GM18873 (cell line): ENCODE measurements at regions not wholly inside any gene's neighbourhood (a gene's known extent, or its start where the extent isn't known, plus 50 kb on each side); places are given as distances from the start of the nearest gene placed in this dataset.
"Not testable (repeated sequence)": the region's sequence is repeated elsewhere in the genome, so short reads cannot be mapped to it uniquely, and the experiment has no call there.

Experiments
- ATAC-seq: cut with Tn5 transposase; IDR thresholded peaks from one replicate; pipeline ENCODE4 v1.9.1; 2021; ENCODE audit warnings: mild to moderate bottlenecking, moderate library complexity, moderate number of reproducible peaks; ENCODE audit not compliant: unreplicated experiment, low FRiP score

DNA sequence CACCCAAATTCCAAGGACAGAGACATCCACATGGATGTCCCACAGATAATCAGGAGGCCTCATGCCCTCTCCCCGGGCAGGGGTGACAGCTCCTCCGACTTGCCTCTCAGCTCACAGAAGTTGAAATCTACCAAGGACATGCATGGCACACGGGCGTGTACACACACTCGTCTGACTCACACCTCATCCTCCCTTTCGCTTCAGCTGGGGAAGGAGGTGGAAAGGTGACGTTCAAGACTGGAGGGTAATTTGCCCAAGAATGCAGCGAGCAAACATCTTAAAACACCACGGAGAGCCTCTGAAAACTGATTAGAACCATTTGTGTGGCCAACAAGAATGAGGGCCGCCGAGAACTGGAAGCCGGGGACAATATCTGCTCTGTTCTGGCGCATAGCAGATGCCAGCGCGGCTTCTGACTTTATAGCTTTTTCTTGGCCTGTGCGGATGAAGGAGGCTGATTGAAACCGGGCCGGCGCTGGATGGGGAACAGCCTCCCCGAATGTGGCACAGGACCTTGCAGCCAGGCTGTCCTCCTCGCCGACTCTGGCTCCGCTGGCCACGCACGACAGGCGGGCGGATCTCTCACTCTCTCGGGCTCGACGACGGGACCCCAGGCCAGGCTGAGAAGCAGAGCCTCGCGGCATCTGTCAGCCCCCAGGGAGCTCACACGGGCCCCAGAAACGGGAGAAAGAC, 100.9 kb downstream of the C16orf95 start:
- ATAC-seq, result no peak

DNA sequence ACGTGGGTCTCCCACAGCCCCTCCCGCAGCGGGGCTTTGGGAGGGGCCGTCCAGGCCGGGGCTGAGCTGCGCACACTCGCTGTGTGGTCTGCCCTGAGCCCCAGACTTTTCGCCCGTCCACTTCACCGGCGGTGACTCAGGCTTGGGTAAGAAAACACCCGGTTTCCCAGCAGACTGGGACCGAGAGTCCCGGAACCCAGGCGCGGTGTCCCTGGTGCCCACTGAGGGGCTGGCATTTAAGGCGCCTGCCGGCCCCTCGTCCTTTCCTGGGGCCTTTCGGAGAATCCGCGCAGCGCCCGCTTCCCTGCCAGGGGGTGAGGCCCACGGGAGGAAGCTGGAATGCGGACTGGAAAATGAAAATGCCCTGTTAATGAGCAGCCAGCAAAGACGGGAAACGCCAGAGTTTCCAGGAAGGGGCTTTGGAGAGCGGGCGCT, 100.3 kb downstream of the C16orf95 start:
- ATAC-seq, result no peak

DNA sequence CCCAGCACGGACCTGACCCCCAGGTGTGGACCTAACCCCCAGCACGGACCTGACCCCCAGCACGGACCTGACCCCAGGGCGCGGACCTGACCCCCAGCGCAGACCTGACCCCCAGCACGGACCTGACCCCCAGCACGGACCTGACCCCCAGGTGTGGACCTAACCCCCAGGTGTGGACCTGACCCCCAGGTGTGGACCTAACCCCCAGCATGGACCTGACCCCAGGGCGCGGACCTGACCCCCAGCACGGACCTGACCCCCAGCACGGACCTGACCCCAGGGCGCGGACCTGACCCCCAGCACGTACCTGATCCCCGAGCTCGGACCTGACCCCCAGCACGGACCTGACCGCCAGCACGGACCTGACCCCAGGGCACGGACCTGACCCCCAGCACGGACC, 99.4 kb downstream of the C16orf95 start:
- ATAC-seq, result not testable (repeated sequence)

- no peak for ATAC-seq
Observed at GRCh38 chr16:87218281-87219055, 98.7 kb downstream of the C16orf95 start.

- ATAC-seq, result no peak
Observed at GRCh38 chr16:87219287-87219909, 97.8 kb downstream of the C16orf95 start.

DNA sequence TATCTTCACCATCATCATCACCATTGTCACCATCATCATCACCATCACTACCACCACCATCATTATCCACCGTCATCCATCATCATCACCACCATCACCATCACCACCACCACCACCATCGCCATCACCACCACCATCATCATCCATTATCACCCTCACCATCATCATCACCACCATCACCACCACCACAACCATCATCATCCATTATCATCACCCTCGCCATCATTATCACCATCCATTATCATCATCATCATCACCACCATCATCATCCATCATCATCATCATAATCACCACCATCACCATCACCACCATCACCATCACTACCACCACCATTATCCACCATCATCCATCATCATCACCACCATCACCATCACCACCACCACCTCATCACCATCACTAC, 95.6 kb downstream of the C16orf95 start:
- no peak for ATAC-seq

- no peak for ATAC-seq
Observed at GRCh38 chr16:87222335-87222734, 94.9 kb downstream of the C16orf95 start.

DNA sequence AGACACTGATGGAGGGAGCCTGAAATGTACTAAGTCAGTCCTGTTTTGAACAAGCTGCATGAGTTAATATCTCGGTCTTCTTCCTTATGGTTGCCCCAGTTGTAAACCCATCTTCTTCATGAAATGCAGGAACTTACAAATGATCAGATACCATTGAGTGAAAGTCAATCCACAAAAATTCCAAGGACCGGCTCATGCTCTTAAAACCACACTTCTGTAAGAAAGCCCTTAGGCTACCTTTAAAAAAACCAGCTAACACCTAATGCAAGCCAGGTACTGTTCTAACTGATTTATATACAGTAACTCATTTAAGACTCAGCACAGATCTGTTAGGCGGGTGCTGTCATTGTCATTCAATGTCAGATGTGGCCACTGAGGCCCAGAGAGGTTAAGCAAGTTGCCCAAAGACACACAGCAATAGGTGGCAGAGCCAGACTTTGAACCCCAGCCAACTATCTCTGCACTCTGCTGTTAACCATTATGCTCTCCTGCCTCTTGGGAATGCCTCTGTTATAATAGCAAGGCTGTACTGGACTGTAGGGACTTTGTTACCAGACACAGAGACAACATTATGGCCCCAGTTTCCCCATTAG, 93.4 kb downstream of the C16orf95 start:
- no peak for ATAC-seq

DNA sequence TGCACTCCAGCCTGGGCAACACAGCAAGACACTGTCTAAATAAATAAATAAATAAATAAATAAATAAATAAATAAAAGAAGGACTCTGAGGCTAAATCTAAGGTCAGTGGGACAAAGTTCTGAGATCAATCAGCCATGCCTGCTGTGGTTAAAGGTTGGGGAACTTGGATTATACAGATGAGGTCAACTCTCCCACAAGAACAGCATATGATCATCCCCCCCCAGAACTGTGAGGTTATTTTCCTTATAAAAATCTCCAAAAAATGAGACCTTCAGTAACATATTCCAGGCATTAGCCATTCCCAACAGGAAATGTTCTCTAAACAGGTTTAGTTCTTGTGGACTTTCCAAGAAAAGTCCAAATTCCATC, 90.3 kb downstream of the C16orf95 start:
- ATAC-seq, result no peak

DNA sequence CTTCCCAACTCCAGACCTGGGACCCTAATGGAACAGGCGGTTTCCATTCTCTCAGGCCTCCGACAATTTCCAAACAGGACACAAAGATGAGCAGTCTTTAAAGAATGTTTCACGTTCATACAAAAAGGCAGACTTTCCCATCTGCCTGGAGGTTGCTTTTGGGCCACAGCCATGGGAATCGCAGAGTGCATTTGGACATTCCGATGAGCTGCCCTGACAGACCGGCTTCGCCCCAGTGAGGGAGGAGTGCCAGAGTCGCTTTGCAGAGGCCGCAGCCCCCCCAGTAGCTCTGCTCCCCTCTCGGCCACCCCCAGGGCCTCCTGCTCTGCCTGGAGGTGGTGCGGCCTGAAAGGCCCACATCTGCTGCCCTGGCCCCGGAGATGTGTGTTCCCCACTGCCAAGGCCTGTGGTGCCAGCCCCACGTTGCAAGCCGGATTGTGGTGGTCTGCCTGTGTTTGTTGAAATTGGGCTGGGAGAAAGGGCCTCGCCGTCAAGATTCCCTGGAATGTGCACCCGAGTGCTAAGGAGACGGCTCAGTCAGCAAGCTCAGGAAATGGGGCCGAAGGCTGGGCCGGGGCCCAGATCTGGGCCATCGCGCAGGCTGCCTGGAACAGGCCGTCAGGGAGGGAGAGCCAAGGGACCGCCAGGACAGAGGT, 89.8 kb downstream of the C16orf95 start:
- ATAC-seq, result no peak

DNA sequence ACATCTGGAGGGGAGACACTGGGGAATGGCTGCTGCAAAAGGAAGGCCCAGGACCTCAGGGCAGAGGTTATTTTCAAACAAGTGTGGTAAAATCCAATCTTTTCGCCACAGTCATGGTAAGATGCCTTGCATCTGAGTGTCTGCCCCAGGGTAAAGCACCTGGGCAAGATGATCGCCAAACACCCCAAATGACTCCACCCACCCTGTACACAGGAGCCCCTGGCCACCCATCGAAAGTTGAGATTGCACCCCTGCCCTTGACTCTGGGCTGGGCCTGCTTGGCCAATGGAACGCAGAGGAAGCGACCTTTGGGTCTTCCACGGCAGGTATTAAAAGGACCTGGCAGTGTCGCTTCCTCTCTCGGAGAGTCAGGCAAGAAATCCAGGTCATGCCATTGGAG, 88.8 kb downstream of the C16orf95 start:
- ATAC-seq, result no peak

DNA sequence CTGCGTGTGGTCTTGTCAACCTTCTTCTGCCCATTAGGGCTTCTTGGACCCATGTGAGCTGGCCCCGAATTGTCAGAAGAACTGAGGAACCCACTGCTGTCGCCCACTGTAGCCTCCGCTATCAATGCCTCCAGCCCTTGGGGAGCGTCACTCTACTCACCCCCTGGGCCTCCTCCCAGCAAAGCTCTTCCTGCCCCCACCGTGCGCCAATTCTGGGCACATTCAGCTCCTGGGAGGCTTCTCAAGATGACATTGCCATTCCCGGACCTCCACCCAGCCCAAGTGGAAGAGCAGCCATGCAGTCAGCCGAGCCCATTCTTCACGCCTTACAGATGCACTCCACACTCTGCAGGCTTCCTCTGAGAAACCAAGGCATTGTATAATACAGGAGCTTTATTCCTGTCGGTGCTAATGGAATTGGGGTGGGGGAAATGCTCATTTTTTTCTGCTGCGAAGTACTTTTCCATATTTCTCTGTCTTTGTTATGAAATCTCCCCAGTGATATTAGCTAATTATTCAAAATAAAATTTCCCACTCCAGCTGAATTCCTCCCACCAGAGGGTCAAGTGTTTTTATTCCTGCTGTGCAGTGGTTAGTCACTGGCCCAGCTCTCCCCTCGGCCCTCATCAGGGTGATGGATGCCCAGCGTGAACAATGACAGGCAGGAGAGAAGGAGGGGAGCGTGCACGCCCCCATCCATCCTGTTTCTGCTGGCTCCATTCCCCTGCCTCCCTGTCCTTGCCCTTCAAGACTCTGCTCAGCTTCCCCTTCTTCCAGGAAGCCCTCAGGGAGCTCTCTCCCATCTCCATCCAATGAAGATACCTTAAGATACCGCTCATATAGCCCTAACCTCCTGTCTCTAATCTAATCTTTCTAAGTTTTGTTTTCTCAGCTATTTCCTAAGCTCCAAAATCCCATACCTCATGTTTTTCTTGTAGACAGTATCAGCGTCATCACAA, 87.7 kb downstream of the C16orf95 start:
- ATAC-seq, result no peak

GRCh38 chr16:87230571-87230970, 86.6 kb downstream of the C16orf95 start:
- no peak for ATAC-seq

GRCh38 chr16:87231295-87231694, 85.9 kb downstream of the C16orf95 start:
- no peak for ATAC-seq

DNA sequence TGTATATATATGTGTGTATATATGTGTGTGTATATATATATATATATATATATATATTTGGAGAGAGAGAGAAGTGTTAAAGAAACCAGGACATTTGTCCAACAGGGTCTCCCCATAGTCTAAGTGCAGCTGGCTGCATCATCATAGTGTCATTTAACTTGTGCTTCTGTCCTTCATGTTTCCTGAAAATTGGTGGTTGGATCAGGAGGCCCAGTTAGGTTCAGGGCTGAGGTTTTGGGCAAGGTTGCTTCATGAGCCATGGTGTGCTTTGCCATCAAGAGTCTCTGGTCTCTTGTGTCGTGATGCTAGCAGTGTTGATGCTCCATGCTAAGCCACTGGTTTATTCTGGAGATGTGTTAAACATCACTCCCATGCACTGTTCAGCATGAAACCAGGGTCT, 85.3 kb downstream of the C16orf95 start:
- ATAC-seq, result no peak

DNA sequence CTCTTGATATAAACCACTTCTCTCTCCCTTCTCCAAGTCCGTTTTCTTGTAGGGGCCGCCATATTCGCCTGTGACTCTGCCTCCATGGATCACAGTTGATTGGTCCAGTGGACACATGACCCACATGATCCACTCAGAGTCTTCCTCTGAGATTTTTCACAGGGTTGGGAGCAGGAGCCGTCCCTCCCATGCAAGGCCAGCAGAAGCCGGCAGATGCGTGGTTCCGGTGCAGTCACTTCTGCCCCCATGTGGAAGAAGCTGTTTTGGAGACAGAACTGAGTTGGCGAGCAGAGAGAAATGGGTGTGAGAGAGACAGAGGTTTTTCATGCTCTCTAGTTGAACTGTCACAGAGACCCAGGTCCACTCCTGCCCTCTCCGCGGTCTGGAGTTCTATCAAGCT, 83.3 kb downstream of the C16orf95 start:
- ATAC-seq, result no peak

DNA sequence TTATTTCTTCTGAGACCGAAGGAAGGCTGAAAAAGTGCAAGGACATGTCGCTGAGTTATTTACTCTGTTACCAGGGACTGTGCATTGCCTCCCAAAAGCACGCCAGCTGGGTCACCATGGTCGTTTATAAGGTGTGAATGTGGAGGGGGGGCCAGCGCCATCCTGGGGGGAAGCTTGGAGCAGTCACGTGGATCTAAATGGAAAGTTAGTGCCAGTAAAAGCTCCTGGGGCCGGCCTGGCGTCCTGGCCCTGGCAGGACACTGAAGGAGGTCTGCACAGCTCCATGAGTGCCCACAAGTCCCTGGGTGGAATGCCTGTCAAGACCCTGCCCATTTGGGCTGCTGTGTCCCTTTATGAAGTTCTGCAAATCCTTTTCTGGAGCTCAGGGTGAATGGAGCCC, 82.6 kb downstream of the C16orf95 start:
- ATAC-seq, result no peak

DNA sequence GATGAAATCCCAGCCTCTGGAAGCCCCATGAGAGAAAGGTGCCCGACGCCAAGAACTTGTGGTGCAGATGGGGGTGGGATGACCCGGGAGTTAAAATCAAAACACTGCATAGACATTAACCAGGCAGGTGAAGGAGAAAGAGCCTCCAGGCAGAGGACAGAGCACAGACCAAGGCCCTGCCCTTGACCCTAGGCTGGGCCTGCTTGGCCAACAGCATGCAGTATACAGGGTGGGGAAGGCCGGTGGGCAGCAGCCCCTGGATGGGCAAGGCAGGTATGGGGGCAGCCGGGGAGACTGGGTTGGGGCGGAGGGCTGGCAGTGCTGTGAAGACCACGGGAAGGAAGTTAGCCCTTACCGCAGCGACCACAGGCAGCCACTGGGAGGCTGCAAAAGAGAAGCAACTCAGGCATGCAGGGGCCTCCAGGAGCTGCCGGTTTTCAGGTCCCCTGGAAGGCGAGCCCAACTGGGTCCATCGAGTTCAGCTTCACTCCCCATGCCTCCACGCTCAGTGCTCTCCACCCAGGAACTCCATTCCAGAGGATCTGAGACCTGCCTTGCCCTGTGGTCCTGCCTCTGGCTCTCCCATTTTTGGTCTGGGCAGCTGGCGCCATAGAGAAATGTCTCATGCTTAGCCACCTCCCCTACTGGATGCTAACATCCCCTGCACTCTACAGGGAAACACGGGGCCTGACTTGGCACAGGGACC, 81.2 kb downstream of the C16orf95 start:
- ATAC-seq, result no peak

GRCh38 chr16:87236516-87237115, 80.6 kb downstream of the C16orf95 start:
- ATAC-seq, result no peak
